Occipital lobe (tissue), 1 donor: ENCODE measurements at regions not wholly inside any gene's neighbourhood (a gene's known extent, or its start where the extent isn't known, plus 50 kb on each side); places are given as distances from the start of the nearest gene placed in this dataset.

ENCODE experiments used
- DNase-seq: peaks from one replicate; lab custom pipeline; 2025; lab: John Stamatoyannopoulos, UW

DNA sequence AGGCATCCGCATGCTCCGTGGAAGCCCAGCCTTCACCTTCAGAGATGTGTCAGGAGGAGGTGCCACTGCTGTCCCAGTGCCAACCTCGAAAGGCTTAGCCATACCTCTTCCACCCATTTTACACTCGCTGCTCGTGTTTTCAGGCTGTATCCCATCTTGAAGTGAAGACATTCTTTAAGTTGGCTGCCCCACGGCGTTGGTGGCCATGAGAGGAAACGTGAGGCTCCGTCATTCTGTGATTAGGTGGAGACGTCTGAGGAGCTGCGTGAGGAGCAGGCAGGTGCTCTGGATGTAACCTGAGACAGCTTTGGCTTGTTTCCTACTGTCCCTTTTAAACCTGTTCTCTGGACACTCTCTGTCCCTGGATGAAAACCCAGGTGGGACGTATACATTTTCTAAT lies 159.9 kb upstream of the RNF32 start:
- no peak for DNase-seq

DNA sequence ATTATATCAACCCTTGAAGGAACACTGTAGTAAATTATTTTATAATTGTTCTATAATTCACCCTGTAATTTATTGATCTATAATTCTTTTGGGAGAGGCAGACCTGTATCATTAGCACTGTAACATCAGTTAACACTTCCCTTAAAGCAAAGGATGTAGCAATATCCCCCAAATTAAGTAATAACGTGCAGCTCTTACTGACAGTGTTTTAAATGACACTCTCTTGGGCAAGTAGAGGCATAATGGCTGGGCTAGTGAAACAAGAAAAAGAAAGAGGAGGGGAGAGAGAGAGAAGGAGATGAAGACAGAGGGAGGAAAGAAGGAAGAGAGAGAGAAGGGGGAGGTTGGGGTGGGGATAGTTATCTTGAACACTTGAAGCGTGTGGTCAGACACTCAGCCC lies 161.0 kb upstream of the RNF32 start:
- no peak for DNase-seq

DNA sequence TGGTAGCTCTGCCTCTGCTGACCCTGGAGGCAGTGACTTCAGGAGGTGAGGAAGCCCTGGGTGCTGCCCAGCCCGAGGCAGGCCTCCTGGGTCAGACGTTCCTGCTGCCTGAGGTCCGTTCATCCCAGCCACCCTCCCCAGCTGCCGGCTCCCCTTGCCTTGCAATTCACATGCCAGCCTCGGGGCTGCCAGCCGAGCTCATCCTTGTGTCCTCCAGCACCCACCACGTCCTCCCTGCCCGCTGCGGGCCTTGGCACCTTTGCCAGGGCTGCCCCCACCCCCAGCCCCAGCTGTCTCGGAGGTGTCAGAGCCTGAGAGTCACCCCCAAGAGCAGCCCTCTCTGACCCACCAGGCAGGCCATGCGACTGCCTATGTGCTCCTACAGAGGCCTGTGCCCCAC lies 162.1 kb upstream of the RNF32 start:
- DNase-seq = no peak

DNA sequence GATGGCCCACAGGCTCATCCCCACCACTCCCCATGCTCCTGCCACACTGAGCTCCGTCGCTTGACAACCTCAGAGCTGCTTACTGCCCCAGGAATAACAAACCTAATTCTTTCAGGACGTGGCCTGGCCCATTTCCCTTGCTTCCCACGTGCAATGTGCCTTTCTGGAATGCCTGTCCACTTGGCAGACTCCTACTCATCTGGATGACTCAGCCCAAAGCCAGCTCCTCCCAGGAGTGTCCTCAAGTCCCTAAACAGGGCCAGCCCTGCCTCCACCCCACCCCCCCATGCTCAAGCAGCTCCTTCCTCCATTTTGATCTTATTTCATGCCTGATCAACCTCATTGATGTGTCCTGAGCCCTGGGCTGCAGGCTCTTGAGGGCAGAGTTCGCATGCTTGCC lies 164.9 kb upstream of the RNF32 start:
- DNase-seq = peak; percentile 9

DNA sequence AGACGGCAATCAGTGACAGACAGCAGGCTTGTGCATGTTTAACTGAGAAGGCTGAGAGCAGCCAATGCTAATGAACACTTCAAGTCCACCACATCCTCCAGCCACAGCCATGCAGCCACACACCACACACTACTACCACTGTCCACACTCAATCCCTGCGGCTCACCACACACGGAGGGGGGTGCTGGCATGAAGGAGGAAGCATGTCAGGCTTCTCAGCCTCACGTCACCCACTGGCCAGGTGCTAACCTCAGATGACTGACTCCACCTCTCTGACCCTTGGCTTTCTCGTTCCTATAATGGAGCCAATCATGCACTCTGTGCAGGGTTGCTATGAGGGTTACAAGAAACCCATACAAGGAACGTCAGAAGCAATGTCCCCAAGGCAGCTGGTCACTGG lies 165.4 kb upstream of the RNF32 start:
- no peak for DNase-seq

DNA sequence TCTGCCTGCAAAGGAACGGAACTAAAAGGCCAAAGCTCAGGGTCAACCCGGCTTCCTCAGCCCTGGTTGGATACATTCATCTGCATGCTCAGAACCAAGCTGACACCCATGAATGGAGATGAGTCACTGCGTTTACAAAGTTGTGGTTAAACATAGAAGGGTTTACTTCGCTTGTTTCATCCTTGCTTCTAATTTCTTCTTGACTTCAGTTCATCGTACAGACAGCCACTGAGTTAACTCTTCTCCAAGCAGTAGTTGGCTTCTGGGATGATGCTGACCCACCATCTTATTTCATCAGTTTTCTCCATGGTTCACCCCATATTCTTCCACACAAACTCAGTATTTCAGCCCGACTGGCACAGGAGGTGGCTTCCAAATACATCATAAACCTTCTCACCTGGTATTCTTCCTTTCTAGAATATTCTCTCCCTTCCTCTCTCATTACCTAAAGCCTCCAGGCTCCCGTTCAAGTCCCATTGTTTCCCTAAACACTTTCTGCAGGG lies 166.3 kb upstream of the RNF32 start:
- DNase-seq = no peak

DNA sequence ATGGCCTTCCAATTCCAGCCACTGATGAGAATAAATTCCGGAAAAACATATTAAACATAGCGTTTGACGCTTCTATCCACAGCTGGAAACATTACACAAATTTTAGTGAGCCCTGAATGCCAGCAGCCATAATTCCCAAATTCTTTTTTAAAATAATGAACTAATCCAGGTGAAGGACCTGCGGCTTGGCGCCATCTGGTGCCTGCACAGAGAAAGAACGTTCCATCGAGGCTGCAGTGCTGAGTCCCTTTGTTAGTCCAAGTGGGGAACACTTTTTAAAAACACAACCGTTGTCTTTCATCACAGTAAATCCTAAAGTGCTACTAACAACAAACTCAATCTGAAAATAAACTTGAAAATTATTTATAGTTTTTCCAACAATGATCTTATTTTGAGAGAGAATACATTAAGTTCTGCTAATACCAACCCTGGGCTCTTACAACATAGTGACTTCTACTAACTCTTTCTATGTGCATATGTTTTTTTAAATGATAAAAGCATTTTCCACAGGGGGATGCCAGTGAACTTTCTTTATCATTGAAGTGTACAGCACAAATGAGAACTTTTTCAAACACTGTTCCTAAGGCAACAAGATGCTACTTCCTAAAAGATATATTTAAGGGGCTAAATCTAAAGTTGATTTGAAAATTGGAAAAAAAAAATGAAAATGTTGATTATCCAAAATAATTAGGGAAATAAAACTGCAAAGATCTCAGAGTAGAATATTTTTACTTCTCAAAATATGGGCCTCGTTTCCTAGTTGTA lies 166.9 kb upstream of the RNF32 start:
- peak; percentile 5 for DNase-seq

DNA sequence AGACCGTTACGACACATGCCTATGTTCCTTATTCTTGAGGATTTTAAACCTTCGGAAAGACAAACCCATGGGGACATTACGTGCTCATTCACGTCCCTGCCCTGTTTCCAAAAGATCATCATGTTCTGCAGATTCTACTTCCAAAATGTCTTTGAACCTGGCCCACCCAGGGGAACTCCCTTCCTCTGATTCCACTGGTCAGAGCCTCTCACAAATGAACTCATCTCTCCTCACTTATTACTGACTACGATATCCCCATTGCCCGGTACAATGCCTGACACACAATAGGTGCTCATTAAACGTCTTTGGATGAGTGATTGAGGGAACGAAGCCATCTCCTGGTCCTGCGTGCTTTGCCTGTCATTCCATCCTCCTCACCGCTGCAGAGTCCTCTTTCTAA lies 168.3 kb upstream of the RNF32 start:
- DNase-seq = no peak

DNA sequence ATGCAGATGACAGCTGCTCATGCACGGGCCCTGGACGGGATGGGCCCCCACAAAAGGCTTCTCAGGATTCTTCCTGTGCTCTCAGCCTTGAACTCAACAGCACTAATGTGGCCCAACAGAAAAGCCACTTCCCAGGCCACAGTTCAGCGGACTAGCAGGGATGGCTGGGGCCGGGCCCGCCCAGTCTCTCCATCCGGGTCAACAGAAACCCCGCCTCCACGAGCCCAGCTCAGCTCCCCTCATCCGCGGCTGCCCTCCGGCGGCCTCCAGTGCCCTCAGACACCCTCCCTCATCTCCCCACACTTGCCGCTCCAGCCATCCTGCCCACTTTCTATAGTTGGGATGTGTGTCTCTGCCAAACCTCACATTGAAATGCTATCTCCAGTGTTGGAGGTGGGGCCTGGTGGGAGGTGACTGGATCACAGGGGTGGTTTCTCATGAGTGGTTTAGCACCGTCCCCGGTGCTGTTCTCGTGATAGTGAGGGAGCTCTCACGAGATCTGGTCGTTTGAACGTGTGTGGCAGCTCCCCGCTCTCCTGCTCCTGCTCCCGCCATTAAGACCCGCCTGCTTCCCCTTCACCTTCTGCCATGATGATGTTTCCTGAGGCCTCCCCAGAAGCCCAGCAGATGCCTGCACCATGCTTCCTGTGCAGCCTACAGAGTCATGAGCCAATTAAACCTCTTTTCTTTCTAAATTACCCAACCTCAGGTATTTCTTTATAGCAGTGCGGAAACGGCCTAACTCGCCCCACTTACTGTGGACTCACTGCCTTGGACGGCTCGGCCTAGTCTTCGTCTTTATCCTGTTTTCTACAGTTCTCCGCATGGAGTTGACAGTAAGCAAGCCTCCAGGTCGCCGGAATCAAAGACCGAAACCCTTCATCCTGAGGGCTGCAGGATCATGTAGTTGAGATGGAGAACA lies 169.9 kb upstream of the RNF32 start:
- DNase-seq = no peak

DNA sequence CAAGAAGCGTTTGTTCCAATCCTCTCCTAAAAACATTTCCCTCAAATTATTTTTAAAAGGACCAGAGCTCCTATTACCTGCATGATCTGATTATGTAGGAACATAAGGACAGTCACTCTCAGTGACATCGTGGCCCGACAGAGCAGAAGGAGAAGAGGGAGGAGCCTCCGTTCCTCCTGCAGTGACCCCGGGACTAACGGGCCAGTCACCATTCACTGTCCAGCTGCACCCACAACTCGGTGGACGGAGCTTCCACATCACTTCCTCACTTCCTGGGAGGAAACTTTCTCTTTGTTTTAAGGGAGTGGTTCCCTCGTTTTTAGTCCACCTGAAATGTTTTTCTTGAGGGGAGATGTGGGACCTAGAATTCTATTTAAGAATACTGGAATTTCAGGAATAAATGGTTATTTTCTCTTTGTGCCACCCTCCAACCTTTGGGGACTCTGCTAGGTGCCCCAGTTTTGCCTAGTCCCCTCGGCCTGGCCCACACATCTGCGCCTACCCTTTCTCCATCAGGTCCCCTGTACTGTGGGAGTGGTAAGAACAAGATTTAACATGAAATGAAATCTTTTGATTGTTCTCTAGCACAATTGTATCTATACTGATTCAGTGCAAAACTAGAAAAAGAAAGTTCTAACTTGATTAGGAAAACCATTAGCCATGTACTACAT lies 173.5 kb upstream of the RNF32 start:
- no peak for DNase-seq

DNA sequence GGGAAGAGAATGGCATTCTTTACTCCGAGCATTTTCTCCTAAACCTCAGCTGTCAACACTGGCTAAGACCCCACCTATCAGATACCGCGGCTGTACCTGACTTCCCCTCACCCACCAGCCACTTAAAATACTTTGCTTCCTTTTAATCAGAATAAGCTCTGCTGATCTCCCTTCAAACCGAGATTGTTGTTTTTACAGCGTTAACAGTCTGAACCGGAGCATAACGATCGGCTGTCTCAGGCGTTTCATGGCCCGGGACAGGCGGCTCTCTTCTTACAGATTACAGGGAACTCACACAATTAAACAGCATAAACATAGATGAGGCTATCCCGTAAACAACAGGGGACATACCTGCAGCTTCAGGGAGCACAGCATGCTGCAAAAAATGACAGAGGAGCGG lies 174.3 kb upstream of the RNF32 start:
- DNase-seq = no peak

DNA sequence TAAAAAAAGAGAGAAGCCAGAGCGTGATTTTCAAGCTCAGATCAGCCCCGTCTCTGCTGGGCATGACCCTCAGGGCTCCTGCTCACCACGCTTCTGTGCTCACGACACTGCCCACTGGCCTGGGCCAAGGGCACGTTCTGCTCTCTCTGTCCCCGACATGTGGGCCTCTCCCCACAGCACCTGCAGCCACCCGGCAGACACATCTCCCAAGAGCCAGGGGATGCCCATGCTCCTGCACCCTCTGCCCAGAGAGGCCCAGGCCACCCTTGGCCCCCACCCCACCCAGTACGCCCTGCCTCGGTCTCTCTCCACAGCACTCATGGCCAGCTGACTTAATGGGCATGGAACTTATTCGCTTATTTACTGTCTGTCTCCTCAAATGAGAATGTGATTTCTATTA lies 175.4 kb upstream of the RNF32 start:
- DNase-seq = no peak

DNA sequence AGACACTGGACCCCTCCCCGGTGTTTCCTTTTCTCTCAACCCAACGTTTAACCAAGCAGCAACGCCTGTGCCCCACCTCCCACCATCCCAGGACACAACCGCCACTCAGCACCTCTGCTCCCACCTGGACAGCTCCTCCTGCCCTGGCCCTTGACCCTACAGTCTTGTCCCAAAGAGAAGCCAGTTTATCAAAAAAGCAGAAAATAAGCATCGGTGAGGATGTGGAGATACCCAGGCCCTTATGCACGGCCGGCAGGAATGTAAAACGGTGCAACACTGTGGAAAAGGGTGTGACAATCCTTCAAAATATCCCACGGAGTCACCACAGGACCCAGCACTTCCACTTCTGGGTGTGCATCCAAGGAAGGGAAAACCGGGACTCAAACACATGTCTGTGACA lies 176.2 kb upstream of the RNF32 start:
- no peak for DNase-seq

DNA sequence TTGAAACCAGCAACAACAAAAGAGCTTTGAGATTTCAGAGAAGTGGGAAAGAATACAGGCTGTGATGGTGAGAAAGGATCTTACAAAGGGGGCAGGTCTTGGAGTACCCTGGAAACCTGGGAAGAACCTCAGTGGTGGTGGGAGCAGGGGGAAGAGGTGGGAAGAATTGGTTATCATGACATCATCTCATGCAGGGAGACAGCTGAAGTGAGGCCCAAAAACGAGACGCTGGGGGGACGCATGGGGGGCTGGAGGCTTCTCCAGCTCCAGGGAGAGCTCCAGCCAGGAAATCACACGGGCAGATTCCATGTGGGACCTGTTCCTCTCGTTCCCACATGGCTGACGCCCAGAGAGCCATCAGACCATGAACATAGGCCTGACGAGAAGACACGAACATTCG lies 177.3 kb upstream of the RNF32 start:
- no peak for DNase-seq

DNA sequence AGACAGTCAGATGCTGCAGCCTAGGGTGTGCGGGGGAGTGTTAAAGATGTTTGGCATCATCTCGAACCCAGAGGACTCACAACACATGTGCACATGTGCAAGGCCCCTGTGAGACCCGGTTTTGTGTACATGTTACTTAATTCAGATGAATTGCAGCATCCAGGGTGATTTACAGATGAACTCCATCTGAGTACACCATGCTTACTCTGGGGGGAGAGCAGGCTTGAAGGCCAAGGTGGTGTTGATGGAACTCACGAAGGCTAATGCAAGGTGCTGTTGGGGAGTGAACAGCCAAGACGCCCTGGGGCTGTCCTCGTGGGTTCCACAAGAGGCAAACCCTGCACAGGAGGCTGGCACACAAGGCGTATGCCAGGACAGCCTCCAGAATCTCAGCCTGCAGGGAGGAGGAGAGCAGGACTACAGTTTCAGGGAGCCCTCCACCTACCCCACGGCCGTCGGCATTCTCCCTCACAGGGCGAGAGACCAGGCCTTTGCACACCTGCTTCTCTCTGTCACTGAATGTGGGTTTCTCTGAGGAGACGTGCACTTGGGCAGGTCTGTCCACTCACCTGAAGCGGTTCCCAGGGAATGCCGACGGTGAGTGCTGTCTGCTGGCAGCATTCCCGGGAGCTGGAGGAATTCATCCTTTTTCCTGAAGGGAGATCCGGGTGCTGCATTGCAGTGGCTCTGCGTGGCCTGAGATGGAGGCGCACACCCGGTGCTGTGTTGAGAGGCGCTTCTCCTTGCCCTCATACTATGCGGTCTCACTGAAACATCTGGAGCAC lies 178.5 kb upstream of the RNF32 start:
- DNase-seq = no peak

DNA sequence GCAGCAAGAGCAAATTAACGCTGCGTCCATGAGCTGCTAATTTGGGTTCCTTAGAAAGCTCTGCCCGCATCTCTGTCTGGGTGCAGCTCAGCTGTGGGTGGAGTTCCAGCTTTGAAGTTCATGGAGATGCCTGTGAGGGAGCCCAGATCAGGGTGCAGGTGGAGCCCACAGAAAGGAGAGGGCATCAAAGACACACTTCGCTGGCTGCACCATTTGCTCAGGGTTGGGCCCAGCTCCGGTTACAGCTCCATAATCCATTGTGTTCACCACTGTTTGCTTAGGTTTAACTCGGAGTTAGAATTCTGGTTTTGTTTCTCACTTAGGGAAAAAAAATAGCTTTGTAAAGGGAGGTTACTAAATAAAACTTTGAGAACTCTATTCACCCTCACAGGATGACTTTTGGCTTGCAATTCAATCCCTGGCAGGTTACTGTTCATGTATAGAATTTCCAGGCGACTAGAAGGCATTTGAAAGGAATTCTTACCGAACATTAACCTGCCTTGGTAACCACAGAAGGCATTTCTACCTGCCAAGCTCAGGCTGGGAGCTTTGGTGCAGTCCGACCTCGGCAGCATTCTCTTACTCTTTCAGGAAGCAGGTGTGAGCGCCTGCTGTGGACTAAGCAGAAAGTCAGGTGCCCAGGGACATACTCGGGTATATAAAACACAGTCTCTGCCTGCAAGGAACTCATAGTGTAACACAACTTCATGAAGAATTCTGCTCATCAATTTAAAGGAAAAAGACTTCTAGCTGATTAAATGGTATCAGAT lies 179.5 kb upstream of the RNF32 start:
- DNase-seq = no peak

DNA sequence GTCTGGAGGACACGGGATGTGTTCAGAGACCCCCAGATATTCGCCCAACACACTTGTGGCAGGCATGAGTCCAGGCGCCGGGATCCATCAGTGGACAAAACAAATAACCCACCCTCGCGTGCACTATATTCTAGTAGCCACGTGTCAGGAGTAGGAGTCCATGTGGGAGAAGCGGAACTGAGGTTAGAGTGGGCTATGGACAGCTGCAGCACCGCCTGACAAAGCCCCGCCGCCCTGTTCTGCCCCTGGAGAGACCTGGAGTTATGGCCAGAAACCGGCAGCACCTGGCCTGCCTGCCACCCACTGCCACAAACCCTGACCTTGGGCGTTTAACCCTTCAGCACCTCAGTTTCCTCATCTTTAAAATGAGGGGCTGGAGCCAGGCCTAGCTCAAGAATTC lies 181.0 kb upstream of the RNF32 start:
- DNase-seq = no peak

DNA sequence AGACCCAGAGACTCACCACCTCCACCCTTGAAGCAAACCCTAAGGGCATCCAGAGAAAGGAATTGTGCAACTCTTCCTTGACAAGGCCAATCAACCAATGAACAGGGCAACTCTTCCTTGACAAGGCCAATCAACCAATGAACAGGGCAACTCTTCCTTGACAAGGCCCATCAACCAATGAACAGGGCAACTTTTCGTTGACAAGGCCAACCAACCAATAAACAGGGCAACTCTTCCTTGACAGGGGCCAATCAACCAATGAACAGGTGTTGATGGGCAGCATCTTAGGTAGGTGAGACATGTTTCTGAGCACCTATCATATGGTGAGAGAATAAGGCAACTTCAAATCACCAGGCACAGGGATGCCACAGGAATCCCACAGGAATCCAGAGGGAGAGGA lies 181.5 kb upstream of the RNF32 start:
- no peak for DNase-seq

DNA sequence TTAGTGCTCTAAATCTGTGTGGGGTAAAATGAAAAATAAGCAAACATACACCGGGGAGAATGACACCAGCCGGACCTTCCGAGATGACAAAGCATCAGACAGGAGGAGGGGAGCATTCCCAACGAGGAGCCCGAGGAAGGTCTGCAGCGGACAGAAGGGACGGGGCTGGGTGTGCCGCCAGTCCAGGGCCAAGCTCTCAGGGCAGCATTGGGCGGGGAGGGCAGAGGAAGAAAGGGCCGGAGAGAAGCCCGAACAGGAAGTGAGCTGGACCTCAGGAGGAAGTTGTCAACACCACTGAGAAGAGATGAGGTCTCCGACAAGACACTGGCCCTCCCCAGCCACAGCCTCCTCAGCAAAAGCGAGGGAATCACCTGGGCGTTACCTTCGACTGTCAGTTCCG lies 182.6 kb upstream of the RNF32 start:
- no peak for DNase-seq

DNA sequence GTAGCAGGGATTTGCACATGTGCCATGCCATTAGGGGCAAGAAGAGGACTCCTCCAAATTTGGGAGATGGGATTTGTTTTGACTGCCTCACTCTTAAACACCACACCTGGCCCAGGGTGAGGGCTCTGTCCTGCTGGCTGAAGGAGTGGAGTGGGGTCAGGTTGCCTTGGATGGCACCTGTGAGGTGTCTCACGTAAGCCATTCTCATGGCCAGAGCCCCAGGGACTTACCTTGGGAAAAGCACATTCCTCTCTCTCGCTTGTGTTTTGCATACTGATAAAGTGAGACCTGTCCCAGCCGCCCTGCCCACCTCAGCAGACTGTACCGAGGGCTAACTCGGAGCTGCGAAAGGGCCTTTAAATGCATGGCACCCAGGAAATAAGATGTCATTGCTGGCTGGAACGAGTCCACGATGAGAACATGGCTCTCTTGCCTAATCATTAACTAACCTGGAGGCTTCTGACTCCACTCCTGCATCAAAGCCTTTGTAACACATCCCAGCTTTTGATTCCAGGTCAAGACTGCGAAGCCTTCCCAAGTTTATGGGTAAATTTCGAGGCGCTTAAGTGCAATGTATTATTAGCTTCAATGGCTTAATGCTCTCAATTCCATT lies 184.0 kb upstream of the RNF32 start:
- DNase-seq = no peak
